ENCODE measurements at regions not wholly inside any gene's neighbourhood (a gene's known extent, or its start where the extent isn't known, plus 50 kb on each side); places are given as distances from the start of the nearest gene placed in this dataset.

DNA sequence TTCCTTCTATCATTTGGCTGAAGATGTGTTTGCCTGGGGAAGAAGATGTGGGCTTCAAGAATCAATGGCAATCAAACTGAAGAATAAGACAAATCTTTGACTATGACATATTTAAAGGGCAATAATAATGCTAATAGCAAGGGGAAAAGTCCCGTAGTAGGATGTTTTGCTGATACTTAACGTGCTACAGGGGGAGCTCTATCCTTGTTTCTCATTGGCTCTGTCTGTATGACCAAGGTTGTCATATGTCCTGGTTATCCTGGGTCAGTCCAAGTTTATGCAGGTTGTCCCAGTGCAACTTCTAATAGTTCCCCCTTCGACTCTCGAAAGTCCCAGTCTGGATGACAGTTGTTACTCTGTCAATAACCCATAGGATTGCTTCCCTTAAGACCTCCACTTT, 321.3 kb downstream of the DHX35 start:
- no peak overlapping the region for H3K4me3 ChIP-seq (ENCODE audit: low read depth, low read length)
- in situ Hi-C loops (cut with HindIII; ENCODE audit: low sequenced_read_pairs): no loop called here
- TF ChIP-seq, protein P1, sequence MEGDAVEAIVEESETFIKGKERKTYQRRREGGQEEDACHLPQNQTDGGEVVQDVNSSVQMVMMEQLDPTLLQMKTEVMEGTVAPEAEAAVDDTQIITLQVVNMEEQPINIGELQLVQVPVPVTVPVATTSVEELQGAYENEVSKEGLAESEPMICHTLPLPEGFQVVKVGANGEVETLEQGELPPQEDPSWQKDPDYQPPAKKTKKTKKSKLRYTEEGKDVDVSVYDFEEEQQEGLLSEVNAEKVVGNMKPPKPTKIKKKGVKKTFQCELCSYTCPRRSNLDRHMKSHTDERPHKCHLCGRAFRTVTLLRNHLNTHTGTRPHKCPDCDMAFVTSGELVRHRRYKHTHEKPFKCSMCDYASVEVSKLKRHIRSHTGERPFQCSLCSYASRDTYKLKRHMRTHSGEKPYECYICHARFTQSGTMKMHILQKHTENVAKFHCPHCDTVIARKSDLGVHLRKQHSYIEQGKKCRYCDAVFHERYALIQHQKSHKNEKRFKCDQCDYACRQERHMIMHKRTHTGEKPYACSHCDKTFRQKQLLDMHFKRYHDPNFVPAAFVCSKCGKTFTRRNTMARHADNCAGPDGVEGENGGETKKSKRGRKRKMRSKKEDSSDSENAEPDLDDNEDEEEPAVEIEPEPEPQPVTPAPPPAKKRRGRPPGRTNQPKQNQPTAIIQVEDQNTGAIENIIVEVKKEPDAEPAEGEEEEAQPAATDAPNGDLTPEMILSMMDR (IDR thresholded peaks at IDR 0.05; ENCODE audit: low read depth, low read length, missing control alignments): peak; percentile 6
- DNase-seq (ENCODE audit: low read depth): no peak

DNA sequence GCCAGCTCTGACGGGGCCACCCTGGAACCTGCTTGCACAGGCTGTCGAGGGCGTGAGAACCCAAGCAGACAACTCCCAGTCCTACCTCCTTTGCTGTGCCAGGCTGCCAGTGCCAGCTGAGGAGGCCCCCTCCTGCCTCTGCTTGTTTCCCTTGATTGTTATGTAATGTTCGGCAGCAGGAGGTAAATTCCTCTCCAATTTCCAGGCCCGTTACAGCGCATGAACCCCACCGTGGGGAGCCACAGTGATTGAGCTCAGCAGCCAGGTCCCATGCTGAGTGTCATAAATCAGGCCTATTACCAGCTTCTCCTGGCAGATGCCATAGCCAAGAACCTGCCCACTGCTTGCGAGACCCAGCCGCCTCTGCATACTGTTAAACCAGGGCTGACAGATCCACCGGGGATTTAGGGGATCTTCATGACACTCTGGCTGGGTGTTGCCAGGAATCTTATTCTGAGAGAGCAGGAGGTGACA, 320.5 kb downstream of the DHX35 start:
- H3K4me3 ChIP-seq (ENCODE audit: low read depth, low read length): no peak overlapping the region
- DNase-seq (ENCODE audit: low read depth): no peak
- TF ChIP-seq, protein P1 (IDR thresholded peaks at IDR 0.05; ENCODE audit: low read depth, low read length, missing control alignments): no peak
- in situ Hi-C loops (cut with HindIII; ENCODE audit: low sequenced_read_pairs): no loop called here

DNA sequence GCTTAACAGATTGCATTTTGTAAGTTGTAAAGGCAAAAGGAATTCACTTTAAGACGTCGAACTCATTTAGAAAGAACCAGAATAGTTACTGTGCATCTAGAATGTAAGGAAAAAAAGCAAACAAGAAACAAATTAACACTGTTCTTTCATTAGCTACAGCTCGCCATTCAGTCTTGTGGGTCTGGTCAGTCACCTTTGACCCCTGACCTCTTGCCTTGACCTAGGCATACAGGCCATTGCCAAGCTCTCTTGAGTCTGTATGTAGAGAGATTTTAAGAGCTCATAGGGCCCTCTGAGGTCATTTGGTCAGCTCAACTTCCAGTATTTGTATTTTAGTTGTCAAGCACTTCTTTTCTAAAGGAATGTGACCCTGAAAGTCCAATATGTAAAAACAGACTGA, 318.7 kb downstream of the DHX35 start:
- TF ChIP-seq, protein P1 (IDR thresholded peaks at IDR 0.05; ENCODE audit: low read depth, low read length, missing control alignments): no peak

DNA sequence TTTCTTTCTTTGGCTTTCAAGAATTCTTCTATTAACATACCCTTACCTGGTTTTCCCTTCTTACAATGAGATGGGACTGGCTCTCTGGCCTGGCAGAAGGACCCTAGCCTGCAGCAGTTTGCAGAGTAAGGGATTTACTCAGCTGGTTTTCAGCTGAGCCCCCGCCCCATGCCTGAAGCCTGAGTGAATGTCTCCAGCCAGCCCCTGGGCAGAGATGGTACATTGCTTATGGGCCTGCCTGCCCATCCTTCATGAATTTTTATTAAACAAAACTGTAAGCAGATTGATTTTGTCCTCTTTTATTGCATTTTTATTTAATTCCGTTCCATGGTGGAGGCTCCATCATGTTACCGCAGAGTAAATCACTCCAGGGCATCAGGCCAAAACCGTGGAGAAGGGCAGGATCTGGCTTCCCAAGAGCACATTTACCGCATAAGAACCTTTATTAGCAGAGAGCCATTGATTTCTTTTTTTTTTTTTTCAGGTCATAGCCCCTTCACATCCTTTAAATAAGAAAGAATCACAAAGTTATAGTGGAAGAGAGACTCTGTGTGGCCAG, 316.2 kb downstream of the DHX35 start:
- in situ Hi-C loops (cut with HindIII; ENCODE audit: low sequenced_read_pairs): no loop called here
- no peak for DNase-seq (ENCODE audit: low read depth)
- no peak overlapping the region for H3K4me3 ChIP-seq (ENCODE audit: low read depth, low read length)
- TF ChIP-seq, protein P1 (IDR thresholded peaks at IDR 0.05; ENCODE audit: low read depth, low read length, missing control alignments): no peak

More for the DNA sequence above, 318.7 kb downstream of the DHX35 start:
- no peak overlapping the region for H3K4me3 ChIP-seq (ENCODE audit: low read depth, low read length)
- DNase-seq (ENCODE audit: low read depth): no peak
- in situ Hi-C loops (cut with HindIII; ENCODE audit: low sequenced_read_pairs): no loop called here

DNA sequence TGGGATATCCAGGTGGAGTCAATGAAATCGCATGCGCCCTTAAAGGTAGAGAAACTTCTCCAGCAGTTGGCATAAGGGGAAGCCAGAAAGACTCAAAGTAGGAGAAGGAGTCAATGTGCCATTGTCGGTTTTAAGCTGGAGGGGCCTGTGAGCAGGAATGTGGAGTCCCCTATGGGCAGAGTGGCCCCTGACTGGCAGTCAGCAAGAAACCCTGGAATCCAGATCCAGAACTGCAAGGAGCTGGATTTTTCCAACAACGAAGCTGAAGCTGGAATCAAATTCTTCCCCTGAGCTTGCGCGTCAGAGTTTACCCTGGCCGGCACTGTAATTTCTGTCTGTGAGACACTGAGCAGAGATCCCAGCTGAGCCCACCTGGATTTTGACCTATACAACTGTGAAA, 315.0 kb downstream of the DHX35 start:
- TF ChIP-seq, protein P1 (IDR thresholded peaks at IDR 0.05; ENCODE audit: low read depth, low read length, missing control alignments): no peak
- H3K4me3 ChIP-seq (ENCODE audit: low read depth, low read length): no peak overlapping the region
- in situ Hi-C loops (cut with HindIII; ENCODE audit: low sequenced_read_pairs): no loop called here
- DNase-seq (ENCODE audit: low read depth): no peak

DNA sequence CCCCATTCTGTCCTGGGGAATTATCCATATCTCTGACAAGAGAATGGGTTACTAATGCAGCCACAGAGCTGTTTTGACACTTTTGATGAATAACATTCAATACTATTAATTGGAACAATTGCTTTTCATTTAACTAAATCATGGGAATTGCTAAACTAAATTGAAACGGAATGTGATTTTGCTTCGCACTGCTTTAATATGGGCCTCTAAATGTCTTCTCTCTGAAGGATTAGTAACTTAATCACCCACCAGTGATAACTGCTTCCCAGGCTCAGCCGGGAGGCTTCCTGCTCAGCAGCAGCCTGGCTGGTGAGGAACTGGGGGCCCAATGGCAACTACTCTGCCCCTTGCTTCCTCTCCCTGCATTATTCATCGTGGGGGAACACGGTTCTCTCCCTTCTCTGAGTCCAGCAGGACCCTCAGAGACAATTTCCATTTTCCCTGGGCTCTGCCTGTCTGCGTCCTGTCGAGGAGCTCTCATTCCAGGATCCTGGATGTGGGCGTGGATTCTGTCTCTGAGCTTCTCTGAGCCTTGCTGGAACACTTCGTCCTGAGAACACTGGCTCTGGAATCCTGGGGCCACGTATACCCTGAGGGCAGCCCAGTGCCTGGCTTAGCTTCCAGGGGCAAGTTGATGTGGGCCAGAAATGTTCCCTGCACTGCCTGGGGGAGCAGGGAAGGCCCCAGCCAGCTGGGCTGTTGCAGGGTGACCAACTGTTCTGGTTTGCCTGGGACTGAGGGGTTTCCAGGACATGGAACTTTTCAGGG, 308.9 kb downstream of the DHX35 start:
- H3K4me3 ChIP-seq (ENCODE audit: low read depth, low read length): no peak overlapping the region
- no peak for DNase-seq (ENCODE audit: low read depth)
- in situ Hi-C loops (cut with HindIII; ENCODE audit: low sequenced_read_pairs): no loop called here
- TF ChIP-seq, protein P1 (IDR thresholded peaks at IDR 0.05; ENCODE audit: low read depth, low read length, missing control alignments): no peak
